ENCODE measurements at regions not wholly inside any gene's neighbourhood (a gene's known extent, or its start where the extent isn't known, plus 50 kb on each side); places are given as distances from the start of the nearest gene placed in this dataset.

GRCh38 chr5:144950996-144951395 is 780.3 kb downstream of the KCTD16 start:
- no peak for DNase-seq (ENCODE audit: low read depth)
- no peak overlapping the region for H3K4me3 ChIP-seq (ENCODE audit: low read depth, low read length)
- H3K36me3 ChIP-seq (ENCODE audit: control insufficient read depth, insufficient read depth, low read length) = no peaks in the 10 kb centered on the region
- H3K27me3 ChIP-seq (ENCODE audit: control insufficient read depth, insufficient read depth, low read length) = no peaks in the 10 kb centered on the region
- ChIA-PET POLR2A (no interaction called here), CTCF (no interaction called here)
- TF ChIP-seq CTCF (IDR thresholded peaks at IDR 0.05; ENCODE audit: insufficient read depth, low read depth, low read length) = no peak

GRCh38 chr5:144947023-144947422 is 776.4 kb downstream of the KCTD16 start:
- no peak for TF ChIP-seq CTCF (IDR thresholded peaks at IDR 0.05; ENCODE audit: insufficient read depth, low read depth, low read length)
- no peak for DNase-seq (ENCODE audit: low read depth)
- ChIA-PET CTCF (no interaction called here), POLR2A (no interaction called here)
- Histone ChIP-seq H3K36me3 (ENCODE audit: control insufficient read depth, insufficient read depth, low read length) (no peaks in the 10 kb centered on the region), H3K27me3 (ENCODE audit: control insufficient read depth, insufficient read depth, low read length) (no peaks in the 10 kb centered on the region), H3K4me3 (ENCODE audit: low read depth, low read length) (no peak overlapping the region)

GRCh38 chr5:144945503-144945902 is 774.8 kb downstream of the KCTD16 start:
- TF ChIP-seq CTCF (IDR thresholded peaks at IDR 0.05; ENCODE audit: insufficient read depth, low read depth, low read length) = no peak
- DNase-seq (ENCODE audit: low read depth) = no peak
- CTCF ChIA-PET = interaction anchor here (1.2 kb wide), 1 partner anchor 13 kb away, joined by 6 read pairs; no protein-coding TSS in a partner anchor
- H3K4me3 ChIP-seq (ENCODE audit: low read depth, low read length) = no peak overlapping the region
- H3K27me3 ChIP-seq (ENCODE audit: control insufficient read depth, insufficient read depth, low read length) = no peaks in the 10 kb centered on the region
- POLR2A ChIA-PET = no interaction called here
- H3K36me3 ChIP-seq (ENCODE audit: control insufficient read depth, insufficient read depth, low read length) = no peaks in the 10 kb centered on the region

GRCh38 chr5:144944936-144945335 is 774.3 kb downstream of the KCTD16 start:
- ChIA-PET POLR2A (no interaction called here), CTCF (no interaction called here)
- DNase-seq (ENCODE audit: low read depth) = no peak
- Histone ChIP-seq H3K36me3 (ENCODE audit: control insufficient read depth, insufficient read depth, low read length) (no peaks in the 10 kb centered on the region), H3K4me3 (ENCODE audit: low read depth, low read length) (no peak overlapping the region), H3K27me3 (ENCODE audit: control insufficient read depth, insufficient read depth, low read length) (no peaks in the 10 kb centered on the region)
- no peak for TF ChIP-seq CTCF (IDR thresholded peaks at IDR 0.05; ENCODE audit: insufficient read depth, low read depth, low read length)

- no peak for DNase-seq (ENCODE audit: low read depth)
- TF ChIP-seq CTCF (IDR thresholded peaks at IDR 0.05; ENCODE audit: insufficient read depth, low read depth, low read length) = no peak
- ChIA-PET CTCF (no interaction called here), POLR2A (no interaction called here)
- Histone ChIP-seq H3K4me3 (ENCODE audit: low read depth, low read length) (no peak overlapping the region), H3K36me3 (ENCODE audit: control insufficient read depth, insufficient read depth, low read length) (no peaks in the 10 kb centered on the region), H3K27me3 (ENCODE audit: control insufficient read depth, insufficient read depth, low read length) (no peaks in the 10 kb centered on the region)
Observed at GRCh38 chr5:144941004-144941403, 770.3 kb downstream of the KCTD16 start.
